Brain microvascular endothelial cell (primary cell): ENCODE measurements at regions not wholly inside any gene's neighbourhood (a gene's known extent, or its start where the extent isn't known, plus 50 kb on each side); places are given as distances from the start of the nearest gene placed in this dataset.
"Not testable (repeated sequence)": the region's sequence is repeated elsewhere in the genome, so short reads cannot be mapped to it uniquely, and the experiment has no call there.

Source experiments
- DNase-seq: peaks from one replicate; pipeline ENCODE4 v3.0.0-alpha.2; 2020
- H3K27ac ChIP-seq: fragments of 250-450 bp; sonication (Bioruptor Pico); 2 replicates; pipeline ENCODE4 v1.5.1; 2020; ENCODE audit warnings: mild to moderate bottlenecking, moderate library complexity
- H3K27me3 ChIP-seq: fragments of 250-450 bp; sonication (Bioruptor Pico); replicated peaks from 2 replicates; pipeline ENCODE4 v1.5.1; 2020; ENCODE audit warnings: mild to moderate bottlenecking
- H3K36me3 ChIP-seq: fragments of 250-450 bp; sonication (Bioruptor Pico); replicated peaks from 2 replicates; pipeline ENCODE4 v1.5.1; 2020; ENCODE audit warnings: mild to moderate bottlenecking
- H3K4me3 ChIP-seq: 2 replicates; pipeline ENCODE4 v1.5.1; 2011; ENCODE audit warnings: low read depth, mild to moderate bottlenecking, control low read depth, low read length, moderate library complexity
- in situ Hi-C: cut with HindIII; loops from 2 replicates; pipeline ENCODE4 v1.10.0; 2017; ENCODE audit warnings: low sequenced_read_pairs, low pct_ligation_motif_present
- TF ChIP-seq, protein P1 (sequence below): IDR thresholded peaks from 2 replicates; pipeline ENCODE4 v1.5.1; 2011; ENCODE audit warnings: low read depth, mild to moderate bottlenecking, moderate library complexity, low read length, control low read depth, inconsistent platforms; ENCODE audit errors: missing control alignments

DNA sequence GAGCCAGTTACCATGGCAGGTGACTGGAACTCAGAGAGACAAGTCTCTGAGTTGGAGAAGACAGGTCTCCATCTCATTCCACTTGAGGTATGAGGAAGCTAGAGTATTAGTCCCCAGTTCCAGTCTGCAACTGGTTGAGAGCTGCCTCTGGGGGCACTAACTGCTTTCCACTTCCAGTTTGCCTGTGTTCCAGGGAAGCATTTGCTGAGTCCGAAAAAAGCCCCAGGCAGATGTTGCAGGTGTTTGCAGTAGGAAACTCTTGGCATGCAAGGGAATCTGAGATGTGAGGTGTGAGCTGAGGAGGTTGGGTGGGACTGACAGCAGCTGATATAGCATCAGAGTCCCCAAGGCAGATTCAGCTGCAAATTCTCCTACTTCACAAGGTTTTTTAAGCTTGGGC is 272.2 kb upstream of the CASK start:
- in situ Hi-C loops = no loop called here
- DNase-seq = no peak
- no peaks in the 10 kb centered on the region for H3K36me3 ChIP-seq
- no peaks in the 10 kb centered on the region for H3K27me3 ChIP-seq
- no peak overlapping the region for H3K4me3 ChIP-seq
- H3K27ac ChIP-seq = no peak overlapping the region
- TF ChIP-seq, protein P1, sequence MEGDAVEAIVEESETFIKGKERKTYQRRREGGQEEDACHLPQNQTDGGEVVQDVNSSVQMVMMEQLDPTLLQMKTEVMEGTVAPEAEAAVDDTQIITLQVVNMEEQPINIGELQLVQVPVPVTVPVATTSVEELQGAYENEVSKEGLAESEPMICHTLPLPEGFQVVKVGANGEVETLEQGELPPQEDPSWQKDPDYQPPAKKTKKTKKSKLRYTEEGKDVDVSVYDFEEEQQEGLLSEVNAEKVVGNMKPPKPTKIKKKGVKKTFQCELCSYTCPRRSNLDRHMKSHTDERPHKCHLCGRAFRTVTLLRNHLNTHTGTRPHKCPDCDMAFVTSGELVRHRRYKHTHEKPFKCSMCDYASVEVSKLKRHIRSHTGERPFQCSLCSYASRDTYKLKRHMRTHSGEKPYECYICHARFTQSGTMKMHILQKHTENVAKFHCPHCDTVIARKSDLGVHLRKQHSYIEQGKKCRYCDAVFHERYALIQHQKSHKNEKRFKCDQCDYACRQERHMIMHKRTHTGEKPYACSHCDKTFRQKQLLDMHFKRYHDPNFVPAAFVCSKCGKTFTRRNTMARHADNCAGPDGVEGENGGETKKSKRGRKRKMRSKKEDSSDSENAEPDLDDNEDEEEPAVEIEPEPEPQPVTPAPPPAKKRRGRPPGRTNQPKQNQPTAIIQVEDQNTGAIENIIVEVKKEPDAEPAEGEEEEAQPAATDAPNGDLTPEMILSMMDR = no peak

DNA sequence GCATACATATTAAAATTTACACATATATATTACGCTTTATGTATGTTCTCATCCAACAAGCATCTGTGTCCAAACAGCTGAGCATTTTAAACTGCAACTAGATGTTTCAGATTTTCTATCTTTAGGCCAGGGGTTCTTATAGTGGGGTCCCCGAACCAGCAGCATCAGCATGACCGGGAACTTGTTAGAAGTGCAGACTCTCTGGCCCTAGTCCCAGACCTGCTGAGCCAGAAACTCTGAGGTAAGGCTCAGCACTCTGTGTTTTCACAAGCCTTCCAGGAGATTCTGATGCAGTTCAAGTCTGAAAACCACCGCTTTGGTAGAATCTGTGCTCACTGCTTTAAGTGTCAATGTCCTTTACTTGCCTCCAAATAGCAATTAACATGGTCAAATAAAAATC is 266.2 kb upstream of the CASK start:
- in situ Hi-C loops = no loop called here
- H3K4me3 ChIP-seq = no peak overlapping the region
- H3K27ac ChIP-seq = no peak overlapping the region
- no peak for DNase-seq
- H3K27me3 ChIP-seq = no peaks in the 10 kb centered on the region
- no peaks in the 10 kb centered on the region for H3K36me3 ChIP-seq
- TF ChIP-seq, protein P1 = no peak

- no peak overlapping the region for H3K4me3 ChIP-seq
- H3K27ac ChIP-seq = no peak overlapping the region
- TF ChIP-seq, protein P1 = no peak
- no peak for DNase-seq
- no peaks in the 10 kb centered on the region for H3K36me3 ChIP-seq
- in situ Hi-C loops = no loop called here
- H3K27me3 ChIP-seq = no peaks in the 10 kb centered on the region
Measured at GRCh38 chrX:42188730-42189129, 265.4 kb upstream of the CASK start.

DNA sequence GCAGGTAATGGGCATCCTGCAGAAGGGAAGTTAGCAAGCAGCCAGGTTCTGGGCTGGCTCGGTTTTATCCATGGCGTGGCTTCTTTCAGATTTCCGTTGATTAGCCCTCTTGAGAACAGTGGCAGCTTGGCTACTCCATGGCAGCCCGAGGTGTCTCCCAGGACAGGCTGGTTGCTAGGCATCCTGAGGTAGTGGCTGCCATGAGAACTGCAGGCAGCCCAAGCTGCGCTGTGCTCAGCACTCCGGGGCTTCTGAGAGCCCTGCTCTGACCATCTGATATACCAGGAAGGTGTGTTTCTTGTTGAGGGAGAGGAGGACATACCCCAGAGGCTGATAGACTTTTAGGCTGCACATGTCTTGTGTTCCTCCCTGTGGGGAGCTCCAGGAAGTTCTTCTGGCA is 253.4 kb upstream of the CASK start:
- TF ChIP-seq, protein P1 = no peak
- no peak overlapping the region for H3K27ac ChIP-seq
- in situ Hi-C loops = no loop called here
- H3K36me3 ChIP-seq = no peaks in the 10 kb centered on the region
- no peak for DNase-seq
- H3K27me3 ChIP-seq = no peaks in the 10 kb centered on the region
- H3K4me3 ChIP-seq = no peak overlapping the region

- no peak for DNase-seq
- H3K4me3 ChIP-seq = no peak overlapping the region
- TF ChIP-seq, protein P1 = no peak
Measured at GRCh38 chrX:42175843-42176242, 252.5 kb upstream of the CASK start.

GRCh38 chrX:42157923-42158322 is 234.6 kb upstream of the CASK start:
- not testable (repeated sequence) for H3K27ac ChIP-seq, DNase-seq

More at GRCh38 chrX:42175843-42176242, 252.5 kb upstream of the CASK start:
- in situ Hi-C loops = no loop called here
- H3K27ac ChIP-seq = no peak overlapping the region
- H3K27me3 ChIP-seq = no peaks in the 10 kb centered on the region
- H3K36me3 ChIP-seq = no peaks in the 10 kb centered on the region

DNA sequence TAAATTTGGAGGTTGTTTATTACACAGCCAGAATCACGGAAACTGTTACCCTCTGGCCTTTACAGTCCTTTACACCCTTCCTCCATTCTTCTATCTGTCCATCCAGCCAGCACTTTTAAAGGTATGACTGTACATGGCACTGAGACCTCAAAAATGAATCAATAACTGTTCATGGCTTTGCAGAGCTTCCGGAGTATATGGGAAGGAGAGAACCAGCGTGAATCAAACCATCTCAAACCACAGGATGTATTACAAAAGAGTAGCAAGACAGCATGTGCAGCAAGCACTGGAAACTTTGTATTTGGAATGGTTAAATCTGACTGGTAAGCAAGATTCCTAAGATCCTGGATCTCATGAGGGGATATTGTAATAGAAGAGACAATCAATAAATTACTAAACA is 228.5 kb upstream of the CASK start:
- TF ChIP-seq, protein P1 = no peak
- no peaks in the 10 kb centered on the region for H3K36me3 ChIP-seq
- DNase-seq = no peak
- in situ Hi-C loops = no loop called here
- H3K27ac ChIP-seq = no peak overlapping the region
- no peaks in the 10 kb centered on the region for H3K27me3 ChIP-seq
- no peak overlapping the region for H3K4me3 ChIP-seq

More at GRCh38 chrX:42157923-42158322, 234.6 kb upstream of the CASK start:
- H3K36me3 ChIP-seq, H3K4me3 ChIP-seq, in situ Hi-C loops, H3K27me3 ChIP-seq: not testable (repeated sequence)
